ENCODE measurements at regions not wholly inside any gene's neighbourhood (a gene's known extent, or its start where the extent isn't known, plus 50 kb on each side); places are given as distances from the start of the nearest gene placed in this dataset.

- Histone ChIP-seq H2BK5ac (ENCODE audit: low read depth, low read length) (no peak overlapping the region), H2AK5ac (ENCODE audit: low read depth, low read length) (no peak overlapping the region), H3K79me1 (ENCODE audit: low read depth, low read length) (no peaks in the 10 kb centered on the region), H3K79me2 (ENCODE audit: control insufficient read depth in 1 of 2, insufficient read depth in 2 of 2, low read length in 2 of 2) (no peaks in the 10 kb centered on the region), H3K14ac (ENCODE audit: insufficient read length) (no peak overlapping the region), H3K36me3 (ENCODE audit: control insufficient read depth in 2 of 4, insufficient read depth in 4 of 4, low read length in 3 of 4) (no peaks in the 10 kb centered on the region), H3K4me1 (replicated peaks in 1 of 4; ENCODE audit: control insufficient read depth in 3 of 4, insufficient read depth in 4 of 4, low read length in 3 of 4) (no peaks in the 10 kb centered on the region), H2BK15ac (ENCODE audit: low read length) (no peak overlapping the region), H3K4me3 (ENCODE audit: extremely low read depth in 1 of 4, insufficient read depth in 2 of 4, low read depth in 3 of 4, low read length in 4 of 4) (no peak overlapping the region), H3K27me3 (replicated peaks in 1 of 4; ENCODE audit: control insufficient read depth in 3 of 4, extremely low read depth in 1 of 4, insufficient read depth in 3 of 4, low read length in 3 of 4) (no peaks in the 10 kb centered on the region), H3K27ac (ENCODE audit: low read depth, low read length) (no peak overlapping the region), H3K9ac (replicated peaks in 1 of 4; ENCODE audit: extremely low read depth in 1 of 4, low read depth in 3 of 4, low read length in 3 of 4) (no peak overlapping the region), H3K23me2 (ENCODE audit: low read depth, low read length) (no peaks in the 10 kb centered on the region), H4K91ac (replicated peaks; ENCODE audit: insufficient read length, low read length) (no peak overlapping the region), H2BK12ac (ENCODE audit: low read depth, low read length) (no peak overlapping the region), H4K8ac (ENCODE audit: extremely low read depth, insufficient read depth, low read length) (no peak overlapping the region), H3K56ac (replicated peaks; ENCODE audit: insufficient read length, low read depth, low read length) (no peak overlapping the region), H3K4me2 (ENCODE audit: insufficient read depth in 1 of 2, low read depth in 2 of 2, low read length in 2 of 2) (no peak overlapping the region), H4K20me1 (replicated peaks in 1 of 2; ENCODE audit: control insufficient read depth in 1 of 2, insufficient read depth in 2 of 2, low read length in 2 of 2) (no peaks in the 10 kb centered on the region), H3K18ac (ENCODE audit: extremely low read depth, low read length) (no peak overlapping the region), H2BK120ac (replicated peaks; ENCODE audit: low read depth, low read length) (no peak overlapping the region), H4K5ac (ENCODE audit: insufficient read length, low read depth, low read length) (no peak overlapping the region), H2BK20ac (ENCODE audit: low read length) (no peak overlapping the region), H3K23ac (ENCODE audit: insufficient read length) (no peak overlapping the region), H2AFZ (ENCODE audit: low read length) (no peak overlapping the region), H3K9me3 (ENCODE audit: insufficient read depth in 2 of 2, low read depth in 1 of 2, low read length in 1 of 2) (no peaks in the 10 kb centered on the region), H3K4ac (replicated peaks; ENCODE audit: insufficient read length, low read depth, low read length) (no peak overlapping the region)
- no peak for TF ChIP-seq NRF1 (IDR thresholded peaks at IDR 0.05; ENCODE audit: low read depth, low read length)
- no peak for TF ChIP-seq JUN (IDR thresholded peaks at IDR 0.05; ENCODE audit: low read depth, low read length)
- no peak for TF ChIP-seq ASH2L (IDR thresholded peaks at IDR 0.05; ENCODE audit: low read length)
- no peak for TF ChIP-seq SIN3A (conservative IDR thresholded peaks at IDR 0.05 in 1 of 2, IDR thresholded peaks at IDR 0.05 in 1 of 2; ENCODE audit: low read depth in 1 of 2, low read length in 2 of 2)
- TF ChIP-seq YY1 (IDR thresholded peaks at IDR 0.05; ENCODE audit: low read depth, low read length): no peak
- TF ChIP-seq CHD1 (IDR thresholded peaks at IDR 0.05; ENCODE audit: low read depth, low read length): no peak
- TF ChIP-seq RBBP5 (IDR thresholded peaks at IDR 0.05; ENCODE audit: borderline replicate concordance, low read depth, low read length): no peak
- TF ChIP-seq ATF2 (IDR thresholded peaks at IDR 0.05; ENCODE audit: low read length): no peak
- no peak for TF ChIP-seq EZH2 (IDR thresholded peaks at IDR 0.05; ENCODE audit: low read depth, low read length, severe bottlenecking)
- ChIA-PET POLR2A (ENCODE audit: partially characterized antibody) (interaction anchor here (1.2 kb wide), 1 partner anchor 10 kb away, joined by 3 read pairs; no protein-coding TSS in a partner anchor), CTCF (ENCODE audit: partially characterized antibody) (no interaction called here)
- FAIRE-seq: no peak
- no peak for DNase-seq (ENCODE audit: low read depth in 1 of 2, low spot score in 2 of 2)
- 87% methylated on average over 1 of the region's 1 CpG; no CpG with 5 or more reads in 1 of the 2 experiments for WGBS, 2 experiments (ENCODE audit: extremely low coverage in 1 of 2, insufficient coverage in 1 of 2, insufficient read length in 1 of 2, insufficient replicate concordance in 2 of 2, low coverage in 1 of 2, low lambda C conversion rate in 2 of 2, missing lambda C conversion rate in 1 of 2)
Measured at GRCh38 chr7:111660478-111660877, 98.2 kb upstream of the IMMP2L start.

All from H1 (cell line).